ENCODE measurements at regions not wholly inside any gene's neighbourhood (a gene's known extent, or its start where the extent isn't known, plus 50 kb on each side); places are given as distances from the start of the nearest gene placed in this dataset.
"Not testable (repeated sequence)": the region's sequence is repeated elsewhere in the genome, so short reads cannot be mapped to it uniquely, and the experiment has no call there.

GRCh38 chr7:119711104-119711503 lies 561.9 kb upstream of the KCND2 start:
- no peak overlapping the region for H3K4me3 Mint-ChIP-seq
- DNase-seq, result no peak
- no peak overlapping the region for H3K27ac Mint-ChIP-seq
- intact Hi-C loops (cut with micrococcal nuclease), result no loop called here
- peaks cover 2% of the 10 kb centered on the region for H3K9me3 Mint-ChIP-seq
- peaks cover 2% of the 10 kb centered on the region for H3K4me1 Mint-ChIP-seq
- no peaks in the 10 kb centered on the region for H3K27me3 Mint-ChIP-seq
- no peaks in the 10 kb centered on the region for H3K36me3 Mint-ChIP-seq (ENCODE audit: low read depth)

GRCh38 chr7:119712886-119713462 lies 560.0 kb upstream of the KCND2 start:
- no peaks in the 10 kb centered on the region for H3K36me3 Mint-ChIP-seq (ENCODE audit: low read depth)
- peaks cover 2% of the 10 kb centered on the region for H3K4me1 Mint-ChIP-seq
- no peaks in the 10 kb centered on the region for H3K9me3 Mint-ChIP-seq
- no peak for DNase-seq
- intact Hi-C loops (cut with micrococcal nuclease), result no loop called here
- H3K4me3 Mint-ChIP-seq, result no peak overlapping the region
- H3K27me3 Mint-ChIP-seq, result no peaks in the 10 kb centered on the region
- H3K27ac Mint-ChIP-seq, result no peak overlapping the region

- intact Hi-C loops (cut with micrococcal nuclease), result no loop called here
- no peaks in the 10 kb centered on the region for H3K9me3 Mint-ChIP-seq
- H3K4me3 Mint-ChIP-seq, result no peak overlapping the region
Measured at GRCh38 chr7:119713606-119714005, 559.4 kb upstream of the KCND2 start.

GRCh38 chr7:119720541-119720940 lies 552.4 kb upstream of the KCND2 start:
- H3K9me3 Mint-ChIP-seq, result no peaks in the 10 kb centered on the region
- H3K4me1 Mint-ChIP-seq, result no peaks in the 10 kb centered on the region
- no peak overlapping the region for H3K4me3 Mint-ChIP-seq
- no peaks in the 10 kb centered on the region for H3K27me3 Mint-ChIP-seq
- intact Hi-C loops (cut with micrococcal nuclease), result no loop called here
- H3K27ac Mint-ChIP-seq, result no peak overlapping the region
- H3K36me3 Mint-ChIP-seq (ENCODE audit: low read depth), result no peaks in the 10 kb centered on the region
- DNase-seq, result no peak

More at GRCh38 chr7:119713606-119714005, 559.4 kb upstream of the KCND2 start:
- DNase-seq, result no peak
- Mint-ChIP-seq H3K27ac (no peak overlapping the region), H3K4me1 (peaks cover 2% of the 10 kb centered on the region), H3K27me3 (no peaks in the 10 kb centered on the region), H3K36me3 (ENCODE audit: low read depth) (no peaks in the 10 kb centered on the region)

GRCh38 chr7:119724041-119724792 lies 548.8 kb upstream of the KCND2 start:
- H3K27me3 Mint-ChIP-seq, result no peaks in the 10 kb centered on the region
- no peak overlapping the region for H3K4me3 Mint-ChIP-seq
- no peak overlapping the region for H3K27ac Mint-ChIP-seq
- no peak for DNase-seq
- H3K4me1 Mint-ChIP-seq, result no peaks in the 10 kb centered on the region
- intact Hi-C loops (cut with micrococcal nuclease), result no loop called here
- no peaks in the 10 kb centered on the region for H3K36me3 Mint-ChIP-seq (ENCODE audit: low read depth)
- no peaks in the 10 kb centered on the region for H3K9me3 Mint-ChIP-seq

- H3K36me3 Mint-ChIP-seq (ENCODE audit: low read depth), result no peaks in the 10 kb centered on the region
- DNase-seq, result no peak
- no peaks in the 10 kb centered on the region for H3K9me3 Mint-ChIP-seq
- H3K27ac Mint-ChIP-seq, result no peak overlapping the region
- no peaks in the 10 kb centered on the region for H3K27me3 Mint-ChIP-seq
- H3K4me1 Mint-ChIP-seq, result no peaks in the 10 kb centered on the region
- no peak overlapping the region for H3K4me3 Mint-ChIP-seq
- intact Hi-C loops (cut with micrococcal nuclease), result no loop called here
Measured at GRCh38 chr7:119733127-119733879, 539.7 kb upstream of the KCND2 start.

GRCh38 chr7:119737390-119737789 lies 535.6 kb upstream of the KCND2 start:
- Mint-ChIP-seq H3K4me1 (no peaks in the 10 kb centered on the region), H3K27ac (no peak overlapping the region), H3K36me3 (ENCODE audit: low read depth) (no peaks in the 10 kb centered on the region), H3K9me3 (no peaks in the 10 kb centered on the region), H3K4me3 (no peak overlapping the region), H3K27me3 (no peaks in the 10 kb centered on the region)
- intact Hi-C loops (cut with micrococcal nuclease), result no loop called here
- DNase-seq, result no peak

- intact Hi-C loops (cut with micrococcal nuclease); H3K9me3 Mint-ChIP-seq; H3K27me3 Mint-ChIP-seq; H3K27ac Mint-ChIP-seq; H3K4me3 Mint-ChIP-seq; H3K4me1 Mint-ChIP-seq; H3K36me3 Mint-ChIP-seq (ENCODE audit: low read depth); DNase-seq: not testable (repeated sequence)
Measured at GRCh38 chr7:119745280-119745679, 527.7 kb upstream of the KCND2 start.

GRCh38 chr7:119748251-119748860 lies 524.6 kb upstream of the KCND2 start:
- intact Hi-C loops (cut with micrococcal nuclease), result no loop called here
- no peak overlapping the region for H3K4me3 Mint-ChIP-seq
- H3K4me1 Mint-ChIP-seq, result no peaks in the 10 kb centered on the region
- DNase-seq, result no peak
- H3K27ac Mint-ChIP-seq, result no peak overlapping the region
- H3K36me3 Mint-ChIP-seq (ENCODE audit: low read depth), result no peaks in the 10 kb centered on the region
- H3K27me3 Mint-ChIP-seq, result no peaks in the 10 kb centered on the region
- no peaks in the 10 kb centered on the region for H3K9me3 Mint-ChIP-seq

- Mint-ChIP-seq H3K27me3 (no peaks in the 10 kb centered on the region), H3K4me3 (no peak overlapping the region), H3K4me1 (no peaks in the 10 kb centered on the region), H3K9me3 (no peaks in the 10 kb centered on the region), H3K36me3 (ENCODE audit: low read depth) (no peaks in the 10 kb centered on the region), H3K27ac (no peak overlapping the region)
- no peak for DNase-seq
- intact Hi-C loops (cut with micrococcal nuclease), result no loop called here
Measured at GRCh38 chr7:119748991-119749390, 524.0 kb upstream of the KCND2 start.

- H3K36me3 Mint-ChIP-seq (ENCODE audit: low read depth), result no peaks in the 10 kb centered on the region
- no peaks in the 10 kb centered on the region for H3K27me3 Mint-ChIP-seq
- DNase-seq, result no peak
- intact Hi-C loops (cut with micrococcal nuclease), result no loop called here
- H3K9me3 Mint-ChIP-seq, result no peaks in the 10 kb centered on the region
- no peak overlapping the region for H3K4me3 Mint-ChIP-seq
- H3K27ac Mint-ChIP-seq, result no peak overlapping the region
- no peaks in the 10 kb centered on the region for H3K4me1 Mint-ChIP-seq
Measured at GRCh38 chr7:119756687-119757086, 516.3 kb upstream of the KCND2 start.

GRCh38 chr7:119758254-119758653 lies 514.7 kb upstream of the KCND2 start:
- no peak for DNase-seq
- H3K4me3 Mint-ChIP-seq, result no peak overlapping the region
- H3K4me1 Mint-ChIP-seq, result no peaks in the 10 kb centered on the region
- H3K36me3 Mint-ChIP-seq (ENCODE audit: low read depth), result no peaks in the 10 kb centered on the region
- H3K9me3 Mint-ChIP-seq, result no peaks in the 10 kb centered on the region
- no peaks in the 10 kb centered on the region for H3K27me3 Mint-ChIP-seq
- intact Hi-C loops (cut with micrococcal nuclease), result no loop called here
- no peak overlapping the region for H3K27ac Mint-ChIP-seq

- Mint-ChIP-seq H3K36me3 (ENCODE audit: low read depth) (no peaks in the 10 kb centered on the region), H3K9me3 (no peaks in the 10 kb centered on the region), H3K4me3 (no peak overlapping the region), H3K4me1 (no peaks in the 10 kb centered on the region), H3K27ac (no peak overlapping the region), H3K27me3 (no peaks in the 10 kb centered on the region)
- no peak for DNase-seq
- intact Hi-C loops (cut with micrococcal nuclease), result no loop called here
Measured at GRCh38 chr7:119761776-119762175, 511.2 kb upstream of the KCND2 start.

- DNase-seq, result no peak
- H3K36me3 Mint-ChIP-seq (ENCODE audit: low read depth), result no peaks in the 10 kb centered on the region
- H3K4me1 Mint-ChIP-seq, result no peaks in the 10 kb centered on the region
- H3K4me3 Mint-ChIP-seq, result no peak overlapping the region
- H3K27me3 Mint-ChIP-seq, result no peaks in the 10 kb centered on the region
- no peaks in the 10 kb centered on the region for H3K9me3 Mint-ChIP-seq
- no peak overlapping the region for H3K27ac Mint-ChIP-seq
- intact Hi-C loops (cut with micrococcal nuclease), result no loop called here
Measured at GRCh38 chr7:119782286-119782685, 490.7 kb upstream of the KCND2 start.
